Large intestine (tissue), 3 donors: ENCODE measurements at regions not wholly inside any gene's neighbourhood (a gene's known extent, or its start where the extent isn't known, plus 50 kb on each side); places are given as distances from the start of the nearest gene placed in this dataset.
"Not testable (repeated sequence)": the region's sequence is repeated elsewhere in the genome, so short reads cannot be mapped to it uniquely, and the experiment has no call there.

Experiments used
- DNase-seq, 2 donors: peaks; one replicate each; pipeline versions ENCODE4 v3.0.0 to v3.0.0-alpha.2; 2013
- H3K27ac ChIP-seq: one replicate; pipeline ENCODE4 v1.5.1; 2013; ENCODE audit warnings: low read length
- H3K27me3 ChIP-seq: 2 replicates; pipeline ENCODE4 v1.6.1; 2013; ENCODE audit warnings: low read length; ENCODE audit not compliant: control insufficient read depth, insufficient read depth
- H3K36me3 ChIP-seq: 2 replicates; pipeline ENCODE4 v1.6.1; 2013; ENCODE audit warnings: low read length; ENCODE audit not compliant: control insufficient read depth, insufficient read depth
- H3K4me1 ChIP-seq: one replicate; pipeline ENCODE4 v1.6.1; 2013; ENCODE audit warnings: low read length; ENCODE audit not compliant: control insufficient read depth, insufficient read depth
- H3K4me3 ChIP-seq: one replicate; pipeline ENCODE4 v1.5.1; 2013; ENCODE audit warnings: low read length
- H3K9me3 ChIP-seq: one replicate; pipeline ENCODE4 v1.6.1; 2013; ENCODE audit warnings: mild to moderate bottlenecking, low read depth, low read length, moderate library complexity; ENCODE audit not compliant: control insufficient read depth
- WGBS: methylation state at CpG from one replicate; pipeline ENCODE4 v1.1.5; 2013; ENCODE audit warnings: low lambda C conversion rate; ENCODE audit not compliant: insufficient coverage; 5-methylcytosine and 5-hydroxymethylcytosine counted together

DNA sequence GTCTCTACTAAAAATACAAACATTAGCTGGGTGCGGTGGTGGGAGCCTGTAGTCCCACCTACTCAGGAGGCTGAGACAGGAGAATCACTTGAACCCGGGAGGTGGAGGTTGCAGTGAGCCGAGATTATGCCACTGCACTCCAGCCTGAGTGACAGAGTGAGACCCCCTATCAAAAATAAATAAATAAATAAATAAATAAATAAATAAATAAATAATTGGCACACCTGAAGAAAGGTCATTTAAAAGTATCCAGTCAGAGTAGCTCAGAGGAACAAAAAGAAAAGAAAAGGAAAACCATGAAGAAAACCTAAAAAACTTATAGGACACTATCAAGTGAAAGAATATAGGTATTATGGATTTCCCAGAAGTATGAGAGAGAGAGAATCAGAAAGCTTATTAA lies 330.1 kb upstream of the AR start:
- not testable (repeated sequence) for H3K9me3 ChIP-seq, H3K4me3 ChIP-seq, H3K27me3 ChIP-seq, H3K4me1 ChIP-seq, DNase-seq, H3K36me3 ChIP-seq, H3K27ac ChIP-seq
- no CpG with 5 or more reads among the region's 3 CpGs for WGBS

DNA sequence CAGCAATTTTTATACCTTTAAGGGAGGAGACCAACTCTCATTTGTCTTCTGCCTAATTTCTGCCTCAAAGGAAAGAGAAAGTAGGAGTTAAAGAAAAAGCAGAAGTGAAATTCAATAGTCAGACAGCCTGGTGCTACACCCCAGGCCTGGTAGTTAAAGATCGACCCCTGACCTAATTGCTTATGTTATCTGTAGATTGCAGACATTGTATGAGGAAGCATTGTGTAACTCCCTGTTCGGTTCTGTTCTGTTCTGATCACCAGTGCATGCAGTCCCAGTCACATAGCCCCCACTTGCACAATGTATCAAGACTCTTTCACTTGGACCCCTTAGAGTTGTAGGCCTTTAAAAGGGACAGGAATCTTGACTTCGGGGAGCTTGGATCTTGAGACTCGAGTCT lies 335.9 kb upstream of the AR start:
- Histone ChIP-seq H3K36me3 (no peaks in the 10 kb centered on the region), H3K4me1 (no peaks in the 10 kb centered on the region), H3K9me3 (no peaks in the 10 kb centered on the region), H3K27ac (no peak overlapping the region), H3K27me3 (no peaks in the 10 kb centered on the region), H3K4me3 (no peak overlapping the region)
- no peak for DNase-seq
- WGBS = no CpG with 5 or more reads among the region's 4 CpGs

DNA sequence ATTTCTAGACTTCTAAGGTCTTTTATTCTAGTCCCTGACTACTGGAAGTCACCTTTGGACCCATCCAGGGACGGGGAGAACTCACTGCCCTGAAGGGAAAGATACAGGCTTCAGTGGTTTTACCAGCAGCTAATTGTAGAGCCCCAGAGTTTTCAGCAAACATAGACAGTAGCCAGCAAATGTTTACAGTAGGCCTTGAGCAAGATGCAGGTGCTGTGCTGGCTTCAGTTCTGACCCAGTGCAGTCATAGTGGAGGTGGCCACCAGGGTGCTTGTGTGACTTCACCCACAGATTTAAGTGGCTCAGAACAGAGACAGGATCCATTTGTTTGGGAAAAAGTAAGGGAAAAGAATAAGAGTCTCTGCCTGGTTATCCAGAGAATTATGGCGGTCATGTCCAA lies 384.4 kb upstream of the AR start:
- Histone ChIP-seq H3K27ac (no peak overlapping the region), H3K9me3 (no peaks in the 10 kb centered on the region), H3K36me3 (no peaks in the 10 kb centered on the region), H3K27me3 (no peaks in the 10 kb centered on the region), H3K4me1 (no peaks in the 10 kb centered on the region), H3K4me3 (no peak overlapping the region)
- no peak for DNase-seq
- WGBS = no CpG with 5 or more reads among the region's 2 CpGs

DNA sequence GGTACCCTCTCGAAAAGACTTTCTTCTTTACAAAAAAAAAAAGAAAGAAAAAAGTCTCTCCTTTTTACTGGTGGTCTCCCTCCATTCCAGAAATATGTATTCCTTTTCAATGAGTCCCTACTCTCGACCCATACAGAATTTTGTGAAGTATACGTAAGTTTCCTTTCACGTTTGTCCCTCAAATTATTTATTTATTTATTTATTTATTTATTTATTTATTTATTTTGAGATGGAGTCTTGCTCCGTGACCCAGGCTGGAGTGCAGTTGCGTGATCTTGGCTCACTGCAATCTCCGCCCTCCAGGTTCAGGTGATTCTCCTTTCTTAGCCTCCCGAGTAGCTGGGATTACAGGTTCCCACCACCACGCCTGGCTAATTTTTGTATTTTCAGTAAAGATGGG lies 429.2 kb upstream of the AR start:
- Histone ChIP-seq H3K27me3 (no peaks in the 10 kb centered on the region), H3K4me3 (no peak overlapping the region), H3K27ac (no peak overlapping the region), H3K36me3 (no peaks in the 10 kb centered on the region), H3K4me1 (no peaks in the 10 kb centered on the region), H3K9me3 (no peaks in the 10 kb centered on the region)
- DNase-seq = no peak
- 100% methylated on average over 1 of the region's 9 CpGs for WGBS

DNA sequence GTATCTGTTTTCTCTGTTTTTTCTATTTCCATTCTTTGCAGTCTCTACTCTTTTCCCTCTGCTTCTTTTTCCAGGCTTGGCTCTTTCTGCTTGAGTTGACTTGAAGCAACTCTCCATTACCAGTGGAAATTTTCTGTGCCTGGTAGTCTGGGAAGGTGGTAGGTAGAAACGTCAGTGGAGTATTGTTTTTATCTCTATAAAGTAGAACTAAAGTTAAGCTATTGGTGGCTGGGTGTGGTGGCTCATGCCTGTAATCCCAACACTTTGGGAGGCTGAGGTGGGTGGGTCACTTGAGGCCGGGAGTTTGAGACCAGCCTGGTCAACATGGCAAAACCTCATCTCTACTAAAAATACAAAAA lies 438.1 kb upstream of the AR start:
- WGBS = no CpG with 5 or more reads among the region's 2 CpGs
- H3K4me3 ChIP-seq = no peak overlapping the region
- no peak overlapping the region for H3K27ac ChIP-seq
- H3K4me1 ChIP-seq = no peaks in the 10 kb centered on the region
- no peaks in the 10 kb centered on the region for H3K9me3 ChIP-seq
- DNase-seq = no peak
- no peaks in the 10 kb centered on the region for H3K27me3 ChIP-seq
- no peaks in the 10 kb centered on the region for H3K36me3 ChIP-seq

DNA sequence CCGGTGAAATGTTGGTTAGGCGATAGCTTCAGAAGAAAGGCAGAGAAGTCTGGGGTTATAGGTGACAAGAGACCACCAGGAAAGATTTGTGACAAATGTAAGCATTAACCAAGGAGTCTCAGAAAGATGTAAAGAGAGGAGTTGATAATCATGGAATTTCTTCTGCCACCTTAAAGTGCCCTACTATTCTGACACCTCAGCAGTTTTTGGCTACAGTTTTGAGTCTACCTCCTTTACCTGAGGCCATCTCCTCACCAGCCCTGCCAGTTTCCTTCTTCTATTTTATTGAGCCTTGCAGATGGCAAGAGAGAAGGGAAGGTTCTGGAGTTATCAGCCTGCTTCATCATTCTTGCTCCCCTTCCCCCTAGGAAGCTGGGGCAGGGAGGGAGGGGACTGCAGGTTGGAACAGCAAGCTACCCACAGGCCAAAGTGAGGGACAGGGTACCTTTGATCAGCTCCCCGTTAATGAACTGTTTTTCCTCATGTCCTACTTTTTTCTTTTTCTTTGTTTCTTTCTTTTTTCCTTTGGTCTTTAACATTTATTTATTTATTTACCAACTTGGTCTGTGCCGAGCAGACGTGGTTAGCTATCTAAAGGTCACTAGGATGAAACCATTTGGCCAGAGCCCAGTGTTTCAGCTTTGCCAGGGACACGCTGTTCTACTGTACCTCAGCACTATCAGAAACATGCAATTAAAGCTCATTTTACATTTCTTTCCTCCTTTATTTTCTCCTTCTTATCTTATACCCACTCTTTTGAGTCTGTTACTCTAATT lies 438.7 kb upstream of the AR start:
- no peaks in the 10 kb centered on the region for H3K27me3 ChIP-seq
- WGBS = 78% methylated on average over 2 of the region's 6 CpGs
- H3K4me3 ChIP-seq = no peak overlapping the region
- H3K4me1 ChIP-seq = no peaks in the 10 kb centered on the region
- no peak overlapping the region for H3K27ac ChIP-seq
- no peaks in the 10 kb centered on the region for H3K9me3 ChIP-seq
- no peak for DNase-seq
- no peaks in the 10 kb centered on the region for H3K36me3 ChIP-seq

DNA sequence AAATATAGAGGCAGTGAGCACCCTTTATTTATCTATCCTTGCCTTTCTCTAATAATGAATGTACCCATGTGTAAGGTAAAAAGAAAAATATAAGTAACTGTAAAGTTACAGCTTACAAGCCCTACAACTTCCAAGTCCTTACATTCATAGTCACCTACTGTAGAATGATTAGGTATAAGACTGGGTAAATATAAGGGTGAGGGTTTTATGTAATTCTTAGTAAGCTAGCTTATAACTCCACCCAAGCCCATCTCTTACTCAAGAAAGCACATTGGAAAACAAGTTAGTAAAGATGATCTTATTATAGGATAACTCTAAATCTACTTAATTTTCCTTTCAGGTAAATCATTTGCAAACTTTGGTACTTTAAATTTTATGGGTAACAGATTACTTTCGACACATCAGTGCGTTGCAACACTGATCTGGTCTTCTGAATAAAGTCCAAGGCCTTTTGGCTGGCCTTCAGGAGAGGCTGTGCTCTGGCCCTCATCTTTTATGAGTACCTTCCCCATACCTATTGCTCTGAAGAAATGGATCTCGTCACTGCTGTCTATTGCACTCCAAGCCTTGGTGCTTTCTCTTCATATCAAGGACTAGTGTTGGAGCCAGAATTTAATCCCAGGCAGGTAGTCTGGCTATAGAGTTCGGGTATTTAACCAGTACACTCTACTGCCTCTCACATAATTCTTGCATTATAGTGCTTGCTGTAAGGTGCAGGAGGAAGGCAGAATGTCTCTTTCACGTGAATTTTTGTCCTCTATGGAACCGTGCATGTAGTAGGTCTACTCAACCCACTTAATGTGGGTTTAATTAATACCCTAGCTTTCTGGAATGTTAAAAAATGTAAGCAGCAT lies 443.6 kb upstream of the AR start:
- no peak overlapping the region for H3K27ac ChIP-seq
- H3K4me3 ChIP-seq = no peak overlapping the region
- no peaks in the 10 kb centered on the region for H3K36me3 ChIP-seq
- H3K4me1 ChIP-seq = no peaks in the 10 kb centered on the region
- no peak for DNase-seq
- WGBS = 80% methylated on average over 1 of the region's 6 CpGs
- no peaks in the 10 kb centered on the region for H3K9me3 ChIP-seq
- no peaks in the 10 kb centered on the region for H3K27me3 ChIP-seq

DNA sequence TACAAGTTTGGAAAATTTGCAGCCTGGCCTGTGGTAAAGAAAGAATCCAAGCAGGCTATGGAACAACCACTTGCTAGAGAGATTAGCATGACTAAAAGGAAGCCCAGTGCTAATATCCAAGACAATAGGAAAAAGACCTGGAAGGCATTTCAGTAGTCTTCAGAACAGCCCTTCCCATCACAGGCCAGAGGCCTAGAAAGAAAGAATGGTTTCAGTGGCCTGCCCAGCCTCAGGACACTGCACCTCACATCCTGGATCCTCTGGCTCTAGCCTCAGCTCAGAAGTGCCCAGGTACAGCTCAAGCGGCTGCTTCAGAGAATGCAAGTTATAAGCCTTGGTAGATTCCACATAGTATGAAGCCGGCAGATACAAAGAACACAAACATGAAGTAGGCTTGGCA lies 449.8 kb upstream of the AR start:
- no peak for DNase-seq
- Histone ChIP-seq H3K27ac (no peak overlapping the region), H3K27me3 (no peaks in the 10 kb centered on the region), H3K4me1 (no peaks in the 10 kb centered on the region), H3K4me3 (no peak overlapping the region), H3K9me3 (no peaks in the 10 kb centered on the region), H3K36me3 (no peaks in the 10 kb centered on the region)
- WGBS = no CpG with 5 or more reads among the region's 2 CpGs

DNA sequence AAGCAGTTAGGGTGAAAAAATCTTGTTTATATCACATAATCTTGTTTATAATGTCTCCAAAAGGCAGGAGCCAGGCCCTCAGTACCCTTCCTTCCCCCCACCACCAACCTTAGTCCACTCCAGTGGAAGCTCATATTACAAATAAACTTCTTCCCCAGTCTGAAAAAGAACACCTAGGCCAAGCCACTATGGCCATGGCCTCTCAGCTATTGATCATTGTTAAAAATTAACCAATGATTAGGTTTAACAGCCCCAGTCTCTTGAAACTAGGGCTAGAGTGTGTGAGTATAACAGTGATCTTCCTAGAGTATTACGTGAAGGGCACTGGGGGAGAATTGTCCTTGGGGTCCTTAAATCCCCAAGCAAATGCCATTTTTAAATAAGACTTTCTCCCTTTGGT lies 411.9 kb upstream of the EDA2R start:
- WGBS = no CpG with 5 or more reads among the region's 1 CpG
- Histone ChIP-seq H3K9me3 (no peaks in the 10 kb centered on the region), H3K36me3 (no peaks in the 10 kb centered on the region), H3K4me3 (no peak overlapping the region), H3K27ac (no peak overlapping the region), H3K4me1 (no peaks in the 10 kb centered on the region), H3K27me3 (no peaks in the 10 kb centered on the region)
- no peak for DNase-seq

DNA sequence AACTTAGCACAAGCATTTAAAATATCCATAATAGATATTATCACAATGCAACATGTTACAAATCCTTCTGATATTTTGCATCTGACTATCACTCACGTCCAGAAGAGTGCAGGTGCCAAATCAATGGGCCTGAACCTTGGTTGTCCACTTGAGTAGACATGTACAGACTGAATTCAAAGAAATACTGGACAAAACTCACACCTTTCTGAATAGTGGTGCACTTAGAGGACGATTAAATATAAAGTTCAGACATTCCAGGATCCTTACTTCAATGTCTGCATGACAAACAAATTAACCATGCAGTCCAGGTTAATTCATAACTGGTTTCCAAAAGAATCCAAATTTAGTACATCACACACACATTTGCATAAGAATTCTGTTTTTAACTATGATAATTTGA lies 406.0 kb upstream of the EDA2R start:
- Histone ChIP-seq H3K4me3 (no peak overlapping the region), H3K4me1 (no peaks in the 10 kb centered on the region), H3K27ac (no peak overlapping the region), H3K27me3 (no peaks in the 10 kb centered on the region), H3K36me3 (no peaks in the 10 kb centered on the region), H3K9me3 (no peaks in the 10 kb centered on the region)
- 80% methylated on average over 1 of the region's 2 CpGs for WGBS
- DNase-seq = no peak
